ENCODE measurements at regions not wholly inside any gene's neighbourhood (a gene's known extent, or its start where the extent isn't known, plus 50 kb on each side); places are given as distances from the start of the nearest gene placed in this dataset.

DNA sequence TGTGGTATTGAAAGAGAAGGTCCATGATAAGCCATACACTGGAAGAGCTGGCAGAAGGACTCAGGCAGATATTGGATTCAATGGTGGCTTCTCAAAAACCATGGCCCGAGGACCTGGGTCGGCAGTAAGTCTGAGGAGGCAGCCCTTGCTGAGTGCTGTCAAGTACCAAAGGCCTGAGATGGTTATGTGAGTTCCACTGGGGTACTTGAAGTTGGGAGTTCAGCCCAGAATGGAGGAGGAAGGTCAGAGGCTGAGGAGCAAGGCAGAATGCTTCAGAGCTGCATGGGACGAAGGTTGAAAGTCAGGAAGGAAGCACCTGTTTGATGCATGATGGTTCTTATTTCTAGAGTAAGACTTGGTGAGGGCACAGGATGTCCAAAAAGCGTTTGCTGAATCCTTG is 194.9 kb downstream of the DIRAS2 start:
- no peaks in the 10 kb centered on the region for H3K9me2 ChIP-seq (replicated peaks; ENCODE audit: insufficient read depth, low read length)
- no peak overlapping the region for H3K9ac ChIP-seq (ENCODE audit: low read length)
- no peaks in the 10 kb centered on the region for H3K79me2 ChIP-seq (ENCODE audit: insufficient read depth, low read length)
- H3F3A ChIP-seq (ENCODE audit: insufficient read depth), result no peaks in the 10 kb centered on the region
- H3K4me2 ChIP-seq (ENCODE audit: low read depth, low read length, poor library complexity, severe bottlenecking), result no peak overlapping the region
- no peak overlapping the region for H2AFZ ChIP-seq (ENCODE audit: low read depth, low read length, severe bottlenecking)
- no peak overlapping the region for H3K4me3 ChIP-seq (ENCODE audit: insufficient read depth, low read length, poor library complexity, severe bottlenecking)
- H3K9me3 ChIP-seq (ENCODE audit: insufficient read depth, low read length), result no peaks in the 10 kb centered on the region
- no peaks in the 10 kb centered on the region for H3K27me3 ChIP-seq (ENCODE audit: low read length)
- TF ChIP-seq EZH2phosphoT487 (conservative IDR thresholded peaks at IDR 0.05; ENCODE audit: low read length), result no peak
- TF ChIP-seq, protein P1, sequence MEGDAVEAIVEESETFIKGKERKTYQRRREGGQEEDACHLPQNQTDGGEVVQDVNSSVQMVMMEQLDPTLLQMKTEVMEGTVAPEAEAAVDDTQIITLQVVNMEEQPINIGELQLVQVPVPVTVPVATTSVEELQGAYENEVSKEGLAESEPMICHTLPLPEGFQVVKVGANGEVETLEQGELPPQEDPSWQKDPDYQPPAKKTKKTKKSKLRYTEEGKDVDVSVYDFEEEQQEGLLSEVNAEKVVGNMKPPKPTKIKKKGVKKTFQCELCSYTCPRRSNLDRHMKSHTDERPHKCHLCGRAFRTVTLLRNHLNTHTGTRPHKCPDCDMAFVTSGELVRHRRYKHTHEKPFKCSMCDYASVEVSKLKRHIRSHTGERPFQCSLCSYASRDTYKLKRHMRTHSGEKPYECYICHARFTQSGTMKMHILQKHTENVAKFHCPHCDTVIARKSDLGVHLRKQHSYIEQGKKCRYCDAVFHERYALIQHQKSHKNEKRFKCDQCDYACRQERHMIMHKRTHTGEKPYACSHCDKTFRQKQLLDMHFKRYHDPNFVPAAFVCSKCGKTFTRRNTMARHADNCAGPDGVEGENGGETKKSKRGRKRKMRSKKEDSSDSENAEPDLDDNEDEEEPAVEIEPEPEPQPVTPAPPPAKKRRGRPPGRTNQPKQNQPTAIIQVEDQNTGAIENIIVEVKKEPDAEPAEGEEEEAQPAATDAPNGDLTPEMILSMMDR (IDR thresholded peaks at IDR 0.05; ENCODE audit: insufficient read depth, low read length, poor library complexity, severe bottlenecking), result no peak
- H3K36me3 ChIP-seq (ENCODE audit: low read length), result no peaks in the 10 kb centered on the region
- H3K27ac ChIP-seq (ENCODE audit: low read depth, low read length), result no peak overlapping the region
- no peaks in the 10 kb centered on the region for H4K20me1 ChIP-seq (ENCODE audit: low read depth, low read length)

- no peak overlapping the region for H3K27ac ChIP-seq (ENCODE audit: low read depth, low read length)
- no peak overlapping the region for H3K4me2 ChIP-seq (ENCODE audit: low read depth, low read length, poor library complexity, severe bottlenecking)
- H3K36me3 ChIP-seq (ENCODE audit: low read length), result no peaks in the 10 kb centered on the region
- no peaks in the 10 kb centered on the region for H3K9me2 ChIP-seq (replicated peaks; ENCODE audit: insufficient read depth, low read length)
- no peaks in the 10 kb centered on the region for H3K27me3 ChIP-seq (ENCODE audit: low read length)
- no peak for TF ChIP-seq EZH2phosphoT487 (conservative IDR thresholded peaks at IDR 0.05; ENCODE audit: low read length)
- TF ChIP-seq, protein P1 (IDR thresholded peaks at IDR 0.05; ENCODE audit: insufficient read depth, low read length, poor library complexity, severe bottlenecking), result no peak
- H3K79me2 ChIP-seq (ENCODE audit: insufficient read depth, low read length), result no peaks in the 10 kb centered on the region
- H3K9ac ChIP-seq (ENCODE audit: low read length), result no peak overlapping the region
- no peaks in the 10 kb centered on the region for H3K9me3 ChIP-seq (ENCODE audit: insufficient read depth, low read length)
- H2AFZ ChIP-seq (ENCODE audit: low read depth, low read length, severe bottlenecking), result no peak overlapping the region
- H3F3A ChIP-seq (ENCODE audit: insufficient read depth), result no peaks in the 10 kb centered on the region
- no peak overlapping the region for H3K4me3 ChIP-seq (ENCODE audit: insufficient read depth, low read length, poor library complexity, severe bottlenecking)
- H4K20me1 ChIP-seq (ENCODE audit: low read depth, low read length), result no peaks in the 10 kb centered on the region
These were observed 193.3 kb downstream of the DIRAS2 start for GRCh38 chr9:90449213-90449925.

DNA sequence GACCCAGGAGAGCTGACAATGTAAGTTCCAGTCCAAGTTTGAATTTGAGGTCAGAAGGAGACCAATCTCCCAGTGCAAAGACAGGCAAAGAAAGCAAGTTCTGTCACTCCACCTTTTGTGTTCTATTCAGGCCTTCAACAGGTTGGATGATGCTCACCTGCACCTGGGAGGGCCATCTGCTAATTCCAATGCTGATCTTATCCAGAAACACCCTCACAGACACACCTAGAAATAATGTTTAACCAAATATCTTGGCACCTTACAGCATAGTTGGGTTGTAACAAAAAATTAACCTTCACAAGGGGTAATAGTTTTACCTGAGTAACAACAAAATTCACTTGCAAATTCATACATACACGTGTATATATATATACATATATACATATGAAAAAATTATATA is 190.8 kb downstream of the DIRAS2 start:
- Histone ChIP-seq H3K36me3 (ENCODE audit: low read length) (no peaks in the 10 kb centered on the region), H3F3A (ENCODE audit: insufficient read depth) (no peaks in the 10 kb centered on the region), H3K9me3 (ENCODE audit: insufficient read depth, low read length) (no peaks in the 10 kb centered on the region), H2AFZ (ENCODE audit: low read depth, low read length, severe bottlenecking) (no peak overlapping the region), H3K9me2 (replicated peaks; ENCODE audit: insufficient read depth, low read length) (no peaks in the 10 kb centered on the region), H3K79me2 (ENCODE audit: insufficient read depth, low read length) (no peaks in the 10 kb centered on the region), H4K20me1 (ENCODE audit: low read depth, low read length) (no peaks in the 10 kb centered on the region), H3K27me3 (ENCODE audit: low read length) (no peaks in the 10 kb centered on the region), H3K4me3 (ENCODE audit: insufficient read depth, low read length, poor library complexity, severe bottlenecking) (no peak overlapping the region), H3K27ac (ENCODE audit: low read depth, low read length) (no peak overlapping the region), H3K4me2 (ENCODE audit: low read depth, low read length, poor library complexity, severe bottlenecking) (no peak overlapping the region), H3K9ac (ENCODE audit: low read length) (no peak overlapping the region)
- TF ChIP-seq, protein P1 (IDR thresholded peaks at IDR 0.05; ENCODE audit: insufficient read depth, low read length, poor library complexity, severe bottlenecking), result no peak
- no peak for TF ChIP-seq EZH2phosphoT487 (conservative IDR thresholded peaks at IDR 0.05; ENCODE audit: low read length)

Measured in SU-DHL-6 (cell line).